H9 (cell line): ENCODE measurements at regions not wholly inside any gene's neighbourhood (a gene's known extent, or its start where the extent isn't known, plus 50 kb on each side); places are given as distances from the start of the nearest gene placed in this dataset.

Experiments used
- DNase-seq: peaks from one replicate; pipeline ENCODE4 v3.0.0-alpha.2; 2017
- H2AFZ ChIP-seq: one replicate; pipeline ENCODE4 v1.6.1; 2013; ENCODE audit warnings: mild to moderate bottlenecking, low read length, control low read depth, moderate library complexity
- H2AK5ac ChIP-seq: 2 replicates; pipeline ENCODE4 v1.6.1; 2013; ENCODE audit warnings: low read length, control low read depth, mixed read lengths; ENCODE audit not compliant: insufficient read length
- H2BK120ac ChIP-seq: one replicate; pipeline ENCODE4 v1.6.1; 2013; ENCODE audit warnings: low read depth, mild to moderate bottlenecking, low read length, control low read depth, inconsistent platforms; ENCODE audit not compliant: poor library complexity, severe bottlenecking
- H2BK12ac ChIP-seq: 2 replicates; pipeline ENCODE4 v1.6.1; 2013; ENCODE audit warnings: low read length, control low read depth, mixed read lengths, low read depth; ENCODE audit not compliant: insufficient read length
- H2BK15ac ChIP-seq: 2 replicates; pipeline ENCODE4 v1.6.1; 2013; ENCODE audit warnings: low read depth, low read length, control low read depth
- H2BK20ac ChIP-seq: one replicate; pipeline ENCODE4 v1.6.1; 2013; ENCODE audit warnings: low read depth, mild to moderate bottlenecking, low read length, control low read depth, inconsistent platforms; ENCODE audit not compliant: poor library complexity, severe bottlenecking
- H2BK5ac ChIP-seq: 2 replicates; pipeline ENCODE4 v1.6.1; 2013; ENCODE audit warnings: low read length, control low read depth, mixed read lengths; ENCODE audit not compliant: insufficient read length
- H3K14ac ChIP-seq: 2 replicates; pipeline ENCODE4 v1.6.1; 2013; ENCODE audit warnings: low read length, control low read depth; ENCODE audit not compliant: insufficient read depth
- H3K18ac ChIP-seq: 2 replicates; pipeline ENCODE4 v1.6.1; 2013; ENCODE audit warnings: low read depth, mild to moderate bottlenecking, mixed read lengths, low read length, control low read depth; ENCODE audit not compliant: insufficient read length
- H3K23ac ChIP-seq: 2 replicates; pipeline ENCODE4 v1.6.1; 2013; ENCODE audit warnings: low read length, control low read depth, mixed read lengths, low read depth; ENCODE audit not compliant: insufficient read length
- H3K23me2 ChIP-seq: 2 replicates; pipeline ENCODE4 v1.6.1; 2013; ENCODE audit warnings: low read depth, mild to moderate bottlenecking, mixed read lengths, low read length, control low read depth; ENCODE audit not compliant: insufficient read length, poor library complexity, severe bottlenecking
- H3K27ac ChIP-seq: 2 replicates; pipeline ENCODE4 v1.5.1; 2013; ENCODE audit warnings: low read length, control low read depth, mixed read lengths, low read depth; ENCODE audit not compliant: insufficient read length
- H3K27me3 ChIP-seq: 2 replicates; pipeline ENCODE4 v1.6.1; 2013; ENCODE audit warnings: low read length, control low read depth, inconsistent platforms; ENCODE audit not compliant: insufficient read depth
- H3K4ac ChIP-seq: 2 replicates; pipeline ENCODE4 v1.6.1; 2013; ENCODE audit warnings: low read depth, mild to moderate bottlenecking, control low read depth, inconsistent platforms, low read length, moderate library complexity
- H3K4me1 ChIP-seq: 2 replicates; pipeline ENCODE4 v1.6.1; 2013; ENCODE audit warnings: low read length, control low read depth, inconsistent platforms; ENCODE audit not compliant: insufficient read depth
- H3K4me2 ChIP-seq: 2 replicates; pipeline ENCODE4 v1.6.1; 2013; ENCODE audit warnings: low read length, control low read depth, mixed read lengths; ENCODE audit not compliant: insufficient read length, insufficient read depth
- H3K56ac ChIP-seq: 2 replicates; pipeline ENCODE4 v1.6.1; 2013; ENCODE audit warnings: low read depth, mild to moderate bottlenecking, mixed read lengths, low read length, control low read depth; ENCODE audit not compliant: insufficient read length
- H3K79me1 ChIP-seq: 2 replicates; pipeline ENCODE4 v1.6.1; 2013; ENCODE audit warnings: low read depth, mild to moderate bottlenecking, moderate library complexity, low read length, control low read depth, inconsistent platforms; ENCODE audit not compliant: insufficient read depth, poor library complexity, severe bottlenecking
- H3K79me2 ChIP-seq: 2 replicates; pipeline ENCODE4 v1.6.1; 2013; ENCODE audit warnings: low read length, control low read depth, inconsistent platforms; ENCODE audit not compliant: insufficient read depth
- H3K9ac ChIP-seq: 2 replicates; pipeline ENCODE4 v1.6.1; 2013; ENCODE audit warnings: low read length, control low read depth, mixed read lengths; ENCODE audit not compliant: insufficient read length; ENCODE audit errors: extremely low read depth
- H3K9me3 ChIP-seq: one replicate; pipeline ENCODE4 v1.6.1; 2013; ENCODE audit warnings: low read depth, low read length, inconsistent platforms; ENCODE audit not compliant: control insufficient read depth
- H3T11ph ChIP-seq: one replicate; pipeline ENCODE4 v1.6.1; 2013; ENCODE audit warnings: mild to moderate bottlenecking, low read length, control low read depth, inconsistent platforms
- H4K20me1 ChIP-seq: one replicate; pipeline ENCODE4 v1.6.1; 2013; ENCODE audit not compliant: control insufficient read depth, insufficient read length, insufficient read depth
- H4K5ac ChIP-seq: 2 replicates; pipeline ENCODE4 v1.6.1; 2013; ENCODE audit warnings: low read depth, mild to moderate bottlenecking, mixed read lengths, low read length, control low read depth; ENCODE audit not compliant: insufficient read length
- H4K8ac ChIP-seq: replicated peaks from 2 replicates; pipeline ENCODE4 v1.6.1; 2013; ENCODE audit warnings: low read length, control low read depth, mixed read lengths, low read depth; ENCODE audit not compliant: insufficient read length
- H4K91ac ChIP-seq: 2 replicates; pipeline ENCODE4 v1.6.1; 2013; ENCODE audit warnings: low read depth, mild to moderate bottlenecking, moderate library complexity, mixed read lengths, low read length, control low read depth; ENCODE audit not compliant: insufficient read length
- H3K27ac Mint-ChIP-seq, 3 experiments: 2 replicates in 2 of 3; 3 replicates in 1 of 3; pipeline ENCODE4 v1.8.0; 2020 to 2021; ENCODE audit warnings: mixed read lengths in 3 of 3, mild to moderate bottlenecking in 1 of 3, moderate library complexity in 1 of 3
- H3K27me3 Mint-ChIP-seq: 2 replicates; pipeline ENCODE4 v1.8.0; 2021; ENCODE audit warnings: low read depth, mild to moderate bottlenecking, moderate library complexity, mixed read lengths
- H3K36me3 Mint-ChIP-seq, 3 experiments: 2 replicates in 2 of 3; 3 replicates in 1 of 3; pipeline ENCODE4 v1.8.0; 2020 to 2021; ENCODE audit warnings: low read depth in 3 of 3, mixed read lengths in 3 of 3; ENCODE audit not compliant: insufficient read depth in 1 of 3
- H3K4me1 Mint-ChIP-seq, 2 experiments: 2 replicates each; pipeline ENCODE4 v1.8.0; 2020; ENCODE audit warnings: mixed read lengths in 2 of 2
- H3K4me3 Mint-ChIP-seq, 2 experiments: 2 replicates in 1 of 2; 3 replicates in 1 of 2; pipeline ENCODE4 v1.8.0; 2020 to 2021; ENCODE audit warnings: mild to moderate bottlenecking in 2 of 2, mixed read lengths in 2 of 2, moderate library complexity in 1 of 2
- H3K9me3 Mint-ChIP-seq, 2 experiments: 2 replicates in 1 of 2; 3 replicates in 1 of 2; pipeline ENCODE4 v1.8.0; 2020; ENCODE audit warnings: mild to moderate bottlenecking in 2 of 2, mixed read lengths in 2 of 2, moderate library complexity in 1 of 2
- CTCF ChIP-seq: fragments of 200-600 bp; sonication (generic); conservative IDR thresholded peaks from 3 replicates; pipeline ENCODE4 v1.8.0; 2021; ENCODE audit warnings: antibody characterized with exemption, mild to moderate bottlenecking
- WGBS: extraction: QIAGEN DNeasy Blood & Tissue Kit; methylation state at CpG from one replicate; pipeline ENCODE4 v1.1.7; 2013; ENCODE audit warnings: missing lambda C conversion rate, low lambda C conversion rate, mixed read lengths; ENCODE audit not compliant: insufficient read length; ENCODE audit errors: extremely low coverage; 5-methylcytosine and 5-hydroxymethylcytosine counted together

- no peak overlapping the region for H3K14ac ChIP-seq
- DNase-seq = no peak
- Mint-ChIP-seq H3K36me3 (no peaks in the 10 kb centered on the region), H3K27ac (no peak overlapping the region), H3K4me3 (no peak overlapping the region), H3K4me1 (no peaks in the 10 kb centered on the region), H3K9me3 (no peaks in the 10 kb centered on the region), H3K27me3 (no peaks in the 10 kb centered on the region)
- H3T11ph ChIP-seq = no peak overlapping the region
- H4K20me1 ChIP-seq = no peaks in the 10 kb centered on the region
- no peak overlapping the region for H2BK120ac ChIP-seq
- H3K56ac ChIP-seq = no peak overlapping the region
- H3K79me1 ChIP-seq = no peaks in the 10 kb centered on the region
- no peak overlapping the region for H2BK12ac ChIP-seq
- no peak overlapping the region for H3K9ac ChIP-seq
- no peak overlapping the region for H3K23ac ChIP-seq
- H3K4me1 ChIP-seq = no peaks in the 10 kb centered on the region
- no peak overlapping the region for H2AK5ac ChIP-seq
- no peaks in the 10 kb centered on the region for H3K9me3 ChIP-seq
- H4K91ac ChIP-seq = no peak overlapping the region
- H4K5ac ChIP-seq = no peak overlapping the region
- no peaks in the 10 kb centered on the region for H3K23me2 ChIP-seq
- no peaks in the 10 kb centered on the region for H3K27me3 ChIP-seq
- no peak overlapping the region for H2BK20ac ChIP-seq
- no peaks in the 10 kb centered on the region for H3K79me2 ChIP-seq
- TF ChIP-seq CTCF = no peak
- no peak overlapping the region for H2AFZ ChIP-seq
- WGBS = no CpG with 5 or more reads among the region's 1 CpG
- no peak overlapping the region for H3K4me2 ChIP-seq
- no peak overlapping the region for H2BK5ac ChIP-seq
- H4K8ac ChIP-seq = no peak overlapping the region
- H2BK15ac ChIP-seq = no peak overlapping the region
- no peak overlapping the region for H3K4ac ChIP-seq
- H3K18ac ChIP-seq = no peak overlapping the region
- H3K27ac ChIP-seq = no peak overlapping the region
Measured at GRCh38 chr2:198252472-198252871, 448.1 kb downstream of the PLCL1 start.
